Upper lobe of right lung (tissue), 1 donor: ENCODE measurements at regions not wholly inside any gene's neighbourhood (a gene's known extent, or its start where the extent isn't known, plus 50 kb on each side); places are given as distances from the start of the nearest gene placed in this dataset.

Source experiments
- ATAC-seq: fragments of 200-7000 bp; cut with Tn5 transposase; one replicate; pipeline ENCODE4 v1.9.1; 2020; ENCODE audit warnings: mild to moderate bottlenecking, moderate library complexity
- DNase-seq: peaks from one replicate; pipeline ENCODE4 v3.0.0-alpha.2; 2020
- H3K27ac ChIP-seq: fragments of 200-600 bp; one replicate; pipeline ENCODE4 v1.8.0; 2022
- H3K27me3 ChIP-seq: fragments of 200-600 bp; one replicate; pipeline ENCODE4 v1.8.0; 2022; ENCODE audit warnings: mild to moderate bottlenecking
- H3K36me3 ChIP-seq: fragments of 200-600 bp; one replicate; pipeline ENCODE4 v1.8.0; 2022
- H3K4me1 ChIP-seq: fragments of 200-600 bp; one replicate; pipeline ENCODE4 v1.8.0; 2022
- H3K4me3 ChIP-seq: fragments of 200-600 bp; one replicate; pipeline ENCODE4 v1.8.0; 2022; ENCODE audit warnings: mild to moderate bottlenecking
- H3K9me3 ChIP-seq: fragments of 200-600 bp; one replicate; pipeline ENCODE4 v1.8.0; 2022
- CTCF ChIP-seq: fragments of 200-600 bp; IDR thresholded peaks from one replicate; pipeline ENCODE4 v1.8.0; 2022; ENCODE audit warnings: antibody characterized with exemption
- intact Hi-C: fragments of 100-400 bp; cut with DNase I; formaldehyde crosslinking; loops from one replicate; pipeline ENCODE4 v1.11.0; 2022
- donor health status: DM: no; HTN: yes; CAD: no; lungs with severe emphysema.

GRCh38 chr6:156258981-156259380 is 518.2 kb upstream of the ARID1B start:
- intact Hi-C loops, result no loop called here
- Histone ChIP-seq H3K36me3 (no peaks in the 10 kb centered on the region), H3K27ac (no peak overlapping the region), H3K9me3 (no peaks in the 10 kb centered on the region), H3K27me3 (no peaks in the 10 kb centered on the region), H3K4me1 (no peaks in the 10 kb centered on the region), H3K4me3 (no peak overlapping the region)
- TF ChIP-seq CTCF, result no peak
- no peak for DNase-seq
- no peak for ATAC-seq

GRCh38 chr6:156256161-156256560 is 521.0 kb upstream of the ARID1B start:
- no peak overlapping the region for H3K4me3 ChIP-seq
- intact Hi-C loops, result no loop called here
- no peak for TF ChIP-seq CTCF
- H3K36me3 ChIP-seq, result no peaks in the 10 kb centered on the region
- H3K27ac ChIP-seq, result no peak overlapping the region
- H3K4me1 ChIP-seq, result no peaks in the 10 kb centered on the region
- H3K9me3 ChIP-seq, result no peaks in the 10 kb centered on the region
- DNase-seq (no peak), ATAC-seq (no peak)
- no peaks in the 10 kb centered on the region for H3K27me3 ChIP-seq

GRCh38 chr6:156254240-156254639 is 522.9 kb upstream of the ARID1B start:
- no peak for TF ChIP-seq CTCF
- Histone ChIP-seq H3K9me3 (no peaks in the 10 kb centered on the region), H3K36me3 (no peaks in the 10 kb centered on the region), H3K4me3 (no peak overlapping the region), H3K4me1 (no peaks in the 10 kb centered on the region), H3K27ac (no peak overlapping the region), H3K27me3 (no peaks in the 10 kb centered on the region)
- intact Hi-C loops, result no loop called here
- ATAC-seq (no peak), DNase-seq (no peak)

- no peak for TF ChIP-seq CTCF
- Histone ChIP-seq H3K27ac (no peak overlapping the region), H3K27me3 (no peaks in the 10 kb centered on the region), H3K4me1 (no peaks in the 10 kb centered on the region), H3K4me3 (no peak overlapping the region), H3K9me3 (no peaks in the 10 kb centered on the region), H3K36me3 (no peaks in the 10 kb centered on the region)
- DNase-seq, result no peak
- no peak for ATAC-seq
- intact Hi-C loops, result no loop called here
These were observed 526.6 kb upstream of the ARID1B start for GRCh38 chr6:156250593-156250992.

- no peak for ATAC-seq
- TF ChIP-seq CTCF, result no peak
- no peak overlapping the region for H3K27ac ChIP-seq
- H3K9me3 ChIP-seq, result no peaks in the 10 kb centered on the region
- no peaks in the 10 kb centered on the region for H3K36me3 ChIP-seq
- H3K27me3 ChIP-seq, result no peaks in the 10 kb centered on the region
- no peaks in the 10 kb centered on the region for H3K4me1 ChIP-seq
- no peak overlapping the region for H3K4me3 ChIP-seq
- no peak for DNase-seq
- intact Hi-C loops, result no loop called here
These were observed 535.0 kb upstream of the ARID1B start for GRCh38 chr6:156242206-156242605.

- H3K4me3 ChIP-seq, result no peak overlapping the region
- no peak for TF ChIP-seq CTCF
These were observed 546.0 kb upstream of the ARID1B start for GRCh38 chr6:156231026-156231765.

More at GRCh38 chr6:156231026-156231765, 546.0 kb upstream of the ARID1B start:
- ATAC-seq (no peak), DNase-seq (no peak)
- Histone ChIP-seq H3K4me1 (no peaks in the 10 kb centered on the region), H3K9me3 (no peaks in the 10 kb centered on the region), H3K27ac (no peak overlapping the region), H3K36me3 (no peaks in the 10 kb centered on the region), H3K27me3 (no peaks in the 10 kb centered on the region)
- intact Hi-C loops, result no loop called here
